ENCODE measurements at regions not wholly inside any gene's neighbourhood (a gene's known extent, or its start where the extent isn't known, plus 50 kb on each side); places are given as distances from the start of the nearest gene placed in this dataset.
"Not testable (repeated sequence)": the region's sequence is repeated elsewhere in the genome, so short reads cannot be mapped to it uniquely, and the experiment has no call there.

DNA sequence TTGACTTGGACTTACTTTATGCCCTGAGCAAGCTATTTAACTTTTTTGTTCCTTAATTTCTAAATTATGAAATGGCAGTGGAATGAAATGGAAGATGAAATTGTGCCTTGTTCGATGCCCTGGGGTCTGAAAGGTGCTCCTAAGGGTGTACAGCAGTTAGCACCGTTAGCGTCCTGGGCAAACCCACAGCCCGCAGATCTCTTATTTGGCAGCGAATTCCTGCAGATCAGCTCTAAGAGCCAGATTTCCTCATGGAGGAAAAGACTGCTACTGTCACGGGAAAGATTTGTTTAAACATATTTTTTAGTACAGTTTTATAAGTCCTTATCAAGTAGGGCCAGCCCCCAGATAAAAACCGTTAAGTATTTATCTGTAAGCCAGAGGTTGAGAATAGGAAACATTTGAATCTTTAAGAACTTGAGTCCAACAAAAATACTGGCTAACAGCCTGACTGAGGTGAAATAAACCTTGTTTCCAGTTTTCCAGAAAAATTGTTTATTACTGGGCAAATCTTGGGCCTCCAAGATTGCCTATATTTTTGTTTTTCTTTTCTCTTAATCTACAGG, 216.5 kb upstream of the DMRT1 start:
- POLR2A ChIA-PET, result no interaction called here
- whole genome bisulfite sequencing (ENCODE audit: insufficient coverage), result 56% methylated on average over 6 of the region's 7 CpGs
- H3K9me3 Mint-ChIP-seq, result no peaks in the 10 kb centered on the region
- H3K4me1 Mint-ChIP-seq, result peaks cover 0 to 18% (median 12%) of the 10 kb centered on the region in 3 donors
- peaks cover 4% of the 10 kb centered on the region for H3K36me3 Mint-ChIP-seq
- Histone ChIP-seq H3K4me3 (ENCODE audit: control insufficient read depth in 1 of 2, extremely low read depth in 1 of 2, low read length in 1 of 2) (no peak overlapping the region), H3K36me3 (ENCODE audit: control insufficient read depth in 2 of 2, extremely low read depth in 1 of 2, insufficient read depth in 1 of 2, low read length in 1 of 2) (no peaks in the 10 kb centered on the region), H3K27ac (ENCODE audit: low read length) (no peak overlapping the region), H3K27me3 (replicated peaks in 1 of 2; ENCODE audit: control insufficient read depth in 2 of 2, extremely low read depth in 1 of 2, insufficient read depth in 2 of 2, low read length in 1 of 2) (peaks cover 0 to 4% of the 10 kb centered on the region in 2 experiments), H3K9me3 (no peaks in the 10 kb centered on the region), H3K4me1 (ENCODE audit: control insufficient read depth in 1 of 2, extremely low read depth in 1 of 2, insufficient read depth in 2 of 2, low read length in 2 of 2) (no peaks in the 10 kb centered on the region)
- H3K27me3 Mint-ChIP-seq, result no peaks in the 10 kb centered on the region
- no peak for ATAC-seq (replicated peaks in 1 of 4)
- no peak for DNase-seq
- no peak overlapping the region for H3K4me3 Mint-ChIP-seq
- CTCF ChIA-PET, result interaction anchor here in 1 of 2 donors (0.6 kb wide), 1 partner anchor 11 kb away, joined by 3 read pairs; no protein-coding TSS in a partner anchor
- H3K27ac Mint-ChIP-seq, result no peak overlapping the region

DNA sequence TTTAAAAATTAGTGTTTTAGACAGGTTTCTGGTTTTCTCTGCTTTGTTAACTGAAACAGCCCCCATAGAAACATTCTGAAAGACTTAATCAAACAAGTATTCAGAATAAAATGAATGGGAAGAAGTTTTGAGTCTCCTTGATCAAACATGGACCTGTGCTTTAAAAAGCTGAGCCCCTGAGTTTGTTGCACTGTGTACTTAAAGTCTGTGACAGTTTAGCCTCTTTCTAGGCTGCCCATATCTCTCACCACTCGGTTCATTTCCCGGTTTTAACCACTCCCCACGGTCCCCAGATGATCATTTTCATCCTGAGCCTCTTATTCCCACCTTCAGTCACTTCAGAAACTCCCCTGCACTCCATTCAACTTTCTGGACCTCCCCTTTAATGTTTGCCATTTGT, 215.9 kb upstream of the DMRT1 start:
- Histone ChIP-seq H3K27ac (ENCODE audit: low read length) (no peak overlapping the region), H3K36me3 (ENCODE audit: control insufficient read depth in 2 of 2, extremely low read depth in 1 of 2, insufficient read depth in 1 of 2, low read length in 1 of 2) (no peaks in the 10 kb centered on the region), H3K4me3 (ENCODE audit: control insufficient read depth in 1 of 2, extremely low read depth in 1 of 2, low read length in 1 of 2) (no peak overlapping the region), H3K27me3 (replicated peaks in 1 of 2; ENCODE audit: control insufficient read depth in 2 of 2, extremely low read depth in 1 of 2, insufficient read depth in 2 of 2, low read length in 1 of 2) (peaks cover 0 to 4% of the 10 kb centered on the region in 2 experiments), H3K9me3 (no peaks in the 10 kb centered on the region), H3K4me1 (ENCODE audit: control insufficient read depth in 1 of 2, extremely low read depth in 1 of 2, insufficient read depth in 2 of 2, low read length in 2 of 2) (no peaks in the 10 kb centered on the region)
- no peak for DNase-seq
- Mint-ChIP-seq H3K27me3 (no peaks in the 10 kb centered on the region), H3K4me3 (no peak overlapping the region), H3K36me3 (peaks cover 4% of the 10 kb centered on the region), H3K4me1 (peaks cover 0 to 22% (median 16%) of the 10 kb centered on the region in 3 donors), H3K27ac (no peak overlapping the region), H3K9me3 (no peaks in the 10 kb centered on the region)
- ChIA-PET CTCF (no interaction called here), POLR2A (no interaction called here)
- WGBS (ENCODE audit: insufficient coverage), result 29% methylated on average over 3 of the region's 3 CpGs
- no peak for ATAC-seq (replicated peaks in 1 of 4)

DNA sequence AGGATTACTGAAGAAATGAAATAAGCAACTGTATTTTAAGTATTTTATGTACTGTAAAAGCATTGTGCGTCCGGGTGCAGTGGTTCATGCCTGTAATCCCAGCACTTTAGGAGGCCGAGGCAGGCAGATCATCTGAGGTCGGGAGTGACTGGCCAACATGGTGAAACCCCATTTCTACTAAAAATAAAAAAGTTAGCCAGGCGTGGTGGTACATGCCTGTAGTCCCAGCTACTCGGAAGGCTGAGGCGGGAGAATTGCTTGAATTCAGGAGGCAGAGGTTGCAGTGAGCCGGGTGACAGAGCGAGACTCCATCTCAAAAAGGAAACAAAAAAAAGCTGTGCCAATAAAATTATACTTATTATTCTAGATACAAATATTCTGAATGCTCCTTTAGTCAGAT, 215.4 kb upstream of the DMRT1 start:
- H3K4me3 ChIP-seq (ENCODE audit: control insufficient read depth in 1 of 2, extremely low read depth in 1 of 2, low read length in 1 of 2); DNase-seq; H3K36me3 ChIP-seq (ENCODE audit: control insufficient read depth in 2 of 2, extremely low read depth in 1 of 2, insufficient read depth in 1 of 2, low read length in 1 of 2); H3K27ac Mint-ChIP-seq; H3K36me3 Mint-ChIP-seq; POLR2A ChIA-PET; H3K27me3 ChIP-seq (replicated peaks in 1 of 2; ENCODE audit: control insufficient read depth in 2 of 2, extremely low read depth in 1 of 2, insufficient read depth in 2 of 2, low read length in 1 of 2); H3K4me3 Mint-ChIP-seq; H3K4me1 ChIP-seq (ENCODE audit: control insufficient read depth in 1 of 2, extremely low read depth in 1 of 2, insufficient read depth in 2 of 2, low read length in 2 of 2); CTCF ChIA-PET; H3K9me3 Mint-ChIP-seq; H3K9me3 ChIP-seq; ATAC-seq (replicated peaks in 1 of 4); H3K27ac ChIP-seq (ENCODE audit: low read length); H3K27me3 Mint-ChIP-seq: not testable (repeated sequence)
- WGBS (ENCODE audit: insufficient coverage), result no CpG with 5 or more reads among the region's 9 CpGs
- H3K4me1 Mint-ChIP-seq, result peaks cover 4 to 27% (median 22%) of the 10 kb centered on the region in 3 donors

DNA sequence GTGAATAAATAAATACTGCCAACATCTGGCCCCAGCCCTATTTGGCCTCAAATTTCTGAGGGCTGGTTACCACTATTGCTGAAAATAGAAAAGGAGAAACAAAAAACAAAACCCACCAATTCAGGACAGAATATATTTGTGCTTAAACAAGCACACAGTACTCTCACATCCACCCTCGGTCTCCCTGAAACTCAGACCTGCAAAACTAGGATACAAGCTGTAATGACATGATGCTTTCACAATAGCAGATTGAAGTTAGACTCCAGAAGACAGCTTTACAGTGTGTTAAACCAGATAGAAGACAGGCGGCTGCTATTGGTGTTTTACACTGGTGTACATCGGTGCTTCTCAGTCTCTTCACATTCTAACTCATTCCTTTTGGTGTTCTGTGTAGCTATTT, 214.9 kb upstream of the DMRT1 start:
- 60% methylated on average over 1 of the region's 3 CpGs for WGBS (ENCODE audit: insufficient coverage)
- H3K4me3 ChIP-seq (ENCODE audit: control insufficient read depth in 1 of 2, extremely low read depth in 1 of 2, low read length in 1 of 2), result no peak overlapping the region
- no peaks in the 10 kb centered on the region for H3K9me3 ChIP-seq
- H3K4me1 ChIP-seq (ENCODE audit: control insufficient read depth in 1 of 2, extremely low read depth in 1 of 2, insufficient read depth in 2 of 2, low read length in 2 of 2), result peaks cover 0 to 5% of the 10 kb centered on the region in 2 experiments
- H3K36me3 ChIP-seq (ENCODE audit: control insufficient read depth in 2 of 2, extremely low read depth in 1 of 2, insufficient read depth in 1 of 2, low read length in 1 of 2), result no peaks in the 10 kb centered on the region
- Mint-ChIP-seq H3K27ac (no peak overlapping the region), H3K9me3 (no peaks in the 10 kb centered on the region), H3K27me3 (no peaks in the 10 kb centered on the region), H3K36me3 (peaks cover 2% of the 10 kb centered on the region), H3K4me1 (peaks cover 9 to 32% (median 26%) of the 10 kb centered on the region in 3 donors), H3K4me3 (no peak overlapping the region)
- CTCF ChIA-PET, result interaction anchor here in 1 of 2 donors (0.7 kb wide), 1 partner anchor 16 kb away, joined by 6 read pairs; no protein-coding TSS in a partner anchor
- H3K27ac ChIP-seq (ENCODE audit: low read length), result no peak overlapping the region
- H3K27me3 ChIP-seq (replicated peaks in 1 of 2; ENCODE audit: control insufficient read depth in 2 of 2, extremely low read depth in 1 of 2, insufficient read depth in 2 of 2, low read length in 1 of 2), result peaks cover 0 to 4% of the 10 kb centered on the region in 2 experiments
- DNase-seq, result no peak
- POLR2A ChIA-PET, result no interaction called here
- ATAC-seq (replicated peaks in 1 of 4), result no peak

DNA sequence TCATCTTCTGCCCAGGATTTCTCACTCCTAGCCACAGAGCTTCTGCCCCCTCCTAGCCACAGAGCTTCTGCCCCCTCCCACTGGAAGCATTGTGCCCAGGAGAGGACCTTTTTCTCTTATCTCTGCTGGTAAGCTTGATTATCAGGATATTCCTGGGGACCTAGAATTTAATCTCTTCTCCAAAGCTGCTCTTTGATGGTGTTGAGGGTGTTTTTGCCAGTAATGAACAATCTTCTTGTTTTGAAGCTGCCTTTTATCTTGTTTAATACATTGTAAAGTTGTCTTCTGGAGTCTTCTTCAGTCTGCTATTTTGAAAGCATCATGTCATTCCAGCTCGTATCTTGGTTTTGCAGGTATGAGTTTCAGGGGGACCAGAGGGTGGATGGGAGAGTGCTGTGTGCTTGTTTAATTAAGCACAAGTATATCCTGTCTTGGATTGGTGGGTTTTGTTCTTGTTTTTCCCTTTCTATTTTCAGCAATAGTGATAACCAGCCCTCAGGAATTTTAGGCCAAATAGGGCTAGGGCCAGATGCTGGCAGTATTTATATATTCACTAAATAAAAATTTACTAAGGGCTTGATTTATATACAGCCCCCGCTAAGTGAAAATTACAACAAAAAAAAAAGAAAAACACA, 214.0 kb upstream of the DMRT1 start:
- no peak overlapping the region for H3K4me3 ChIP-seq (ENCODE audit: control insufficient read depth in 1 of 2, extremely low read depth in 1 of 2, low read length in 1 of 2)
- peaks cover 0 to 4% of the 10 kb centered on the region in 2 experiments for H3K27me3 ChIP-seq (replicated peaks in 1 of 2; ENCODE audit: control insufficient read depth in 2 of 2, extremely low read depth in 1 of 2, insufficient read depth in 2 of 2, low read length in 1 of 2)
- ATAC-seq (replicated peaks in 1 of 4) (no peak), DNase-seq (no peak)
- peaks cover 3% of the 10 kb centered on the region for H3K36me3 Mint-ChIP-seq
- H3K9me3 Mint-ChIP-seq, result no peaks in the 10 kb centered on the region
- no peak overlapping the region for H3K27ac ChIP-seq (ENCODE audit: low read length)
- CTCF ChIA-PET, result interaction anchor here in 1 of 2 donors (0.5 kb wide), 1 partner anchor 8 kb away, joined by 6 read pairs; no protein-coding TSS in a partner anchor
- peaks cover 18 to 41% (median 35%) of the 10 kb centered on the region in 3 donors for H3K4me1 Mint-ChIP-seq
- no peaks in the 10 kb centered on the region for H3K9me3 ChIP-seq
- no peak overlapping the region for H3K4me3 Mint-ChIP-seq
- no peaks in the 10 kb centered on the region for H3K36me3 ChIP-seq (ENCODE audit: control insufficient read depth in 2 of 2, extremely low read depth in 1 of 2, insufficient read depth in 1 of 2, low read length in 1 of 2)
- H3K27me3 Mint-ChIP-seq, result no peaks in the 10 kb centered on the region
- POLR2A ChIA-PET, result no interaction called here
- no peak overlapping the region for H3K27ac Mint-ChIP-seq
- peaks cover 0 to 5% of the 10 kb centered on the region in 2 experiments for H3K4me1 ChIP-seq (ENCODE audit: control insufficient read depth in 1 of 2, extremely low read depth in 1 of 2, insufficient read depth in 2 of 2, low read length in 2 of 2)
- WGBS (ENCODE audit: insufficient coverage), result no CpG with 5 or more reads among the region's 2 CpGs

DNA sequence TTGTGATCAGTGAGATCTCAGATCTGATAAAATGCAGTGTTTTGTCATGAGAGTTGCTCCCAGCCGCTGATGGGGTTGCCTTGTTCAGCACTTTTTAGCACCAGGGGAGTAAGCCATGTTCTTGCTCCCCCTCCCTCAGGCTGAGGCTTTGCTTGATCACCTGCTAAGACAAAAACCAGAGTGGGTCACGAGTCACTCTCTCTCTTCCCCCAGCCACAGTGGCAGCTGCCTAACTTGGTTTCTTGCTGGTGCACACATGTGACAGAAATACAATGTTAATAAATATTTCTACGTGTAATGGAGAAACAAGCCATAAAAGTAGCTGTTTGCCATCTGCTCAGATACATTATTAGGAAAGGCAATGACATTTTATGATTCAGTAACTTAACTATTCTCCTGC, 212.4 kb upstream of the DMRT1 start:
- WGBS (ENCODE audit: insufficient coverage), result 29% methylated on average over 1 of the region's 3 CpGs
- no peak for ATAC-seq (replicated peaks in 1 of 4)
- no peak overlapping the region for H3K27ac Mint-ChIP-seq
- DNase-seq, result no peak
- Histone ChIP-seq H3K27me3 (replicated peaks in 1 of 2; ENCODE audit: control insufficient read depth in 2 of 2, extremely low read depth in 1 of 2, insufficient read depth in 2 of 2, low read length in 1 of 2) (no peaks in the 10 kb centered on the region), H3K36me3 (ENCODE audit: control insufficient read depth in 2 of 2, extremely low read depth in 1 of 2, insufficient read depth in 1 of 2, low read length in 1 of 2) (no peaks in the 10 kb centered on the region), H3K4me1 (ENCODE audit: control insufficient read depth in 1 of 2, extremely low read depth in 1 of 2, insufficient read depth in 2 of 2, low read length in 2 of 2) (peaks cover 0 to 5% of the 10 kb centered on the region in 2 experiments), H3K4me3 (ENCODE audit: control insufficient read depth in 1 of 2, extremely low read depth in 1 of 2, low read length in 1 of 2) (no peak overlapping the region), H3K9me3 (no peaks in the 10 kb centered on the region), H3K27ac (ENCODE audit: low read length) (no peak overlapping the region)
- H3K4me3 Mint-ChIP-seq, result no peak overlapping the region
- POLR2A ChIA-PET, result no interaction called here
- peaks cover 6% of the 10 kb centered on the region for H3K36me3 Mint-ChIP-seq
- H3K27me3 Mint-ChIP-seq, result no peaks in the 10 kb centered on the region
- peaks cover 0 to 3% (median 0%) of the 10 kb centered on the region in 3 donors for H3K9me3 Mint-ChIP-seq
- CTCF ChIA-PET, result no interaction called here
- H3K4me1 Mint-ChIP-seq, result peaks cover 18 to 41% (median 36%) of the 10 kb centered on the region in 3 donors
